Ishikawa (cell line): ENCODE measurements at regions not wholly inside any gene's neighbourhood (a gene's known extent, or its start where the extent isn't known, plus 50 kb on each side); places are given as distances from the start of the nearest gene placed in this dataset.

Experiments
- CEBPB ChIP-seq: IDR thresholded peaks from 2 replicates; pipeline ENCODE4 v1.6.1; 2012
- CREB1 ChIP-seq: IDR thresholded peaks from 2 replicates; pipeline ENCODE4 v1.6.1; 2012; ENCODE audit warnings: low read depth
- EGR1 ChIP-seq: IDR thresholded peaks from 2 replicates; pipeline ENCODE4 v1.6.1; 2012
- EP300 ChIP-seq: IDR thresholded peaks from 2 replicates; pipeline ENCODE4 v1.6.1; 2012; ENCODE audit warnings: borderline replicate concordance
- FOXM1 ChIP-seq: IDR thresholded peaks from 2 replicates; pipeline ENCODE4 v1.6.1; 2012; ENCODE audit warnings: low read depth, borderline replicate concordance
- NFIC ChIP-seq: IDR thresholded peaks from 2 replicates; pipeline ENCODE4 v1.6.1; 2012
- RAD21 ChIP-seq: IDR thresholded peaks from 2 replicates; pipeline ENCODE4 v1.6.1; 2012; ENCODE audit warnings: low read depth
- TAF1 ChIP-seq: IDR thresholded peaks from 2 replicates; pipeline ENCODE4 v1.6.1; 2012; ENCODE audit warnings: low read depth, mild to moderate bottlenecking
- TCF12 ChIP-seq: IDR thresholded peaks from 2 replicates; pipeline ENCODE4 v1.6.1; 2012; ENCODE audit warnings: low read depth
- TEAD4 ChIP-seq: IDR thresholded peaks from 2 replicates; pipeline ENCODE4 v1.6.1; 2012
- YY1 ChIP-seq: IDR thresholded peaks from 2 replicates; pipeline ENCODE4 v1.6.1; 2012; ENCODE audit warnings: low read depth
- ZBTB7A ChIP-seq: IDR thresholded peaks from 2 replicates; pipeline ENCODE4 v1.6.1; 2012; ENCODE audit warnings: low read depth
- TF ChIP-seq, protein P1 (sequence below): IDR thresholded peaks from 2 replicates; pipeline ENCODE4 v1.6.1; 2012
- TF ChIP-seq, protein P2 (sequence below): IDR thresholded peaks from 2 replicates; pipeline ENCODE4 v1.6.1; 2012; ENCODE audit warnings: low read depth, mild to moderate bottlenecking
- TF ChIP-seq, protein P3 (sequence below): IDR thresholded peaks from 2 replicates; pipeline ENCODE4 v1.6.1; 2012

DNA sequence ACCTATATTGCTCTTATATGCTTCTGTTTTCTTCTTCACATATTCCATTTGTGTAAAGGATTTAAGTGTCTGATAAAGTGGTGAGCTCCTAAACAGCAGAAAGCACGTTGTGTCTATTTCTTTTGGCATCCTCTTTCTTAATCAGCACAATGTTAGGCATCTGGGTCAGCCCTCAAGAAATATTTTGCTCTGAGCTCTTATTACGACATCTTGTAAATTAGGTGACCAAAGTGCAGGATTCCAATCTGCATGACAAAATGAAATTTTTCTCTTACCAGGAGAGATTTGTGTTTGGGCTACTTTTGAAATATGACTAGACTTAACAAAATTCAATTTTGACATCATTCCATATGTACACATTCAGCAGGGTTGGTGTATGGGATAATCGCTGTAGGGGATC, 210.0 kb upstream of the IGFBP7 start:
- TF ChIP-seq TAF1, result no peak
- TF ChIP-seq, protein P1, sequence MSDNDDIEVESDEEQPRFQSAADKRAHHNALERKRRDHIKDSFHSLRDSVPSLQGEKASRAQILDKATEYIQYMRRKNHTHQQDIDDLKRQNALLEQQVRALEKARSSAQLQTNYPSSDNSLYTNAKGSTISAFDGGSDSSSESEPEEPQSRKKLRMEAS, result no peak
- TF ChIP-seq YY1, result no peak
- TF ChIP-seq EP300, result no peak
- no peak for TF ChIP-seq TEAD4
- TF ChIP-seq RAD21, result no peak
- TF ChIP-seq CREB1, result no peak

DNA sequence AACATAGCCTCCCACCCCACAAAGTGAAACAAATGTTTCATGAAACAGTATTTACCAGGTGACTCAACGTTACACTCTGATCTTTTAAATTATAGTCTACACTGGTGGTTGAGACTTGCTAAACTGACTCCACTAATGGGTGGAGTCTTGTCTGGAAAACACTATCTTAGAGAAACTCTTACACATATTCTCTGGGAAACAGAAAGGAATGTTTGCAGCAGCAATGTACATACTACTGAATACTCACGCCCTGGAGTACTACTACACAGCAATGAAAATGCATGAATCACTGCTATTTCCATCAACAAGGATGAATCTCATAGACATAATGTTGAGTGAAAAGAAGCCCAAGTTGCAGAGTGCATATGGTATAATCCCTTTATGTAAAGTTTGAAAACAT, 208.5 kb upstream of the IGFBP7 start:
- TF ChIP-seq, protein P1, result no peak
- TF ChIP-seq TEAD4, result no peak

DNA sequence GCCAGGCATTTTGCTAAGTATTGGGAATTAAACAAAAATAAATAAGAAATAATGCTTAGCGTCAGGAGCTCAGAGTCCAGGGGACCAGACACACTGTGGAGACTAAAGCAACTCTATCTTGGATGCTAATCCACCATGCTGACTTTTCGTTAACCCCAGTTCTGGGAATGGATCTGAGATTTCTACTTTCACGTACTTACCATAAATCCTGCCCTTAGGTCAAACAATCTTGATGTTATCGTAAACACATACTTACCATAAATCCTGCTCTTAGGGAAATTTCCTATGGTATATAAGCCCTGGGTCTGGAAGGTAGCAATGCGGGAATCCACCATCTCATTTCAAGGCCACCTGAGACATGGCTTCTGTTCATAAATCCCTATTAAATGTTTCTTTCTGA, 204.5 kb upstream of the IGFBP7 start:
- TF ChIP-seq CREB1, result no peak
- no peak for TF ChIP-seq FOXM1
- no peak for TF ChIP-seq TCF12
- TF ChIP-seq EGR1, result no peak
- TF ChIP-seq, protein P2, sequence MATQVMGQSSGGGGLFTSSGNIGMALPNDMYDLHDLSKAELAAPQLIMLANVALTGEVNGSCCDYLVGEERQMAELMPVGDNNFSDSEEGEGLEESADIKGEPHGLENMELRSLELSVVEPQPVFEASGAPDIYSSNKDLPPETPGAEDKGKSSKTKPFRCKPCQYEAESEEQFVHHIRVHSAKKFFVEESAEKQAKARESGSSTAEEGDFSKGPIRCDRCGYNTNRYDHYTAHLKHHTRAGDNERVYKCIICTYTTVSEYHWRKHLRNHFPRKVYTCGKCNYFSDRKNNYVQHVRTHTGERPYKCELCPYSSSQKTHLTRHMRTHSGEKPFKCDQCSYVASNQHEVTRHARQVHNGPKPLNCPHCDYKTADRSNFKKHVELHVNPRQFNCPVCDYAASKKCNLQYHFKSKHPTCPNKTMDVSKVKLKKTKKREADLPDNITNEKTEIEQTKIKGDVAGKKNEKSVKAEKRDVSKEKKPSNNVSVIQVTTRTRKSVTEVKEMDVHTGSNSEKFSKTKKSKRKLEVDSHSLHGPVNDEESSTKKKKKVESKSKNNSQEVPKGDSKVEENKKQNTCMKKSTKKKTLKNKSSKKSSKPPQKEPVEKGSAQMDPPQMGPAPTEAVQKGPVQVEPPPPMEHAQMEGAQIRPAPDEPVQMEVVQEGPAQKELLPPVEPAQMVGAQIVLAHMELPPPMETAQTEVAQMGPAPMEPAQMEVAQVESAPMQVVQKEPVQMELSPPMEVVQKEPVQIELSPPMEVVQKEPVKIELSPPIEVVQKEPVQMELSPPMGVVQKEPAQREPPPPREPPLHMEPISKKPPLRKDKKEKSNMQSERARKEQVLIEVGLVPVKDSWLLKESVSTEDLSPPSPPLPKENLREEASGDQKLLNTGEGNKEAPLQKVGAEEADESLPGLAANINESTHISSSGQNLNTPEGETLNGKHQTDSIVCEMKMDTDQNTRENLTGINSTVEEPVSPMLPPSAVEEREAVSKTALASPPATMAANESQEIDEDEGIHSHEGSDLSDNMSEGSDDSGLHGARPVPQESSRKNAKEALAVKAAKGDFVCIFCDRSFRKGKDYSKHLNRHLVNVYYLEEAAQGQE, result no peak
- no peak for TF ChIP-seq TEAD4

DNA sequence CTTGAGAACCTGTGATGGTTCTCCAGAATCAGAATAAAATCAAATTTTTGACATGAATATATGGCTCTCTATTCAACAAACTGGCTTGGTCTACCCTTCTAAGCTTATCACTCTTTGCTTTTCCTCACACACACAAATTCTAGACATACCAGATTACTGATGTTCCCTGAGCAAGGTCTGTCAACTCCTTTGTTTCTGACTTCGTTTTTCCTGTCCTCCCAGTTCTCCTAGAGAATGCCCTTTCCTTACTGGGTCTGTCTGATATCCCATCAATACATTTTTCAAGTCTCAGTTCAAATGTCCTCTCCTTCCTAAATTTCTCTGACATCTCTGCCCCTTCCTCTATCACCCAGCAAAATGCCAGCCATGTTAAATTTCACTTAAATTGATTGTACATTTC, 202.1 kb upstream of the IGFBP7 start:
- TF ChIP-seq EGR1 (no peak), CEBPB (no peak), RAD21 (no peak), FOXM1 (no peak), NFIC (no peak), TAF1 (no peak)
- TF ChIP-seq, protein P2, result no peak
- TF ChIP-seq, protein P3, sequence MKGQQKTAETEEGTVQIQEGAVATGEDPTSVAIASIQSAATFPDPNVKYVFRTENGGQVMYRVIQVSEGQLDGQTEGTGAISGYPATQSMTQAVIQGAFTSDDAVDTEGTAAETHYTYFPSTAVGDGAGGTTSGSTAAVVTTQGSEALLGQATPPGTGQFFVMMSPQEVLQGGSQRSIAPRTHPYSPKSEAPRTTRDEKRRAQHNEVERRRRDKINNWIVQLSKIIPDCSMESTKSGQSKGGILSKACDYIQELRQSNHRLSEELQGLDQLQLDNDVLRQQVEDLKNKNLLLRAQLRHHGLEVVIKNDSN, result no peak

DNA sequence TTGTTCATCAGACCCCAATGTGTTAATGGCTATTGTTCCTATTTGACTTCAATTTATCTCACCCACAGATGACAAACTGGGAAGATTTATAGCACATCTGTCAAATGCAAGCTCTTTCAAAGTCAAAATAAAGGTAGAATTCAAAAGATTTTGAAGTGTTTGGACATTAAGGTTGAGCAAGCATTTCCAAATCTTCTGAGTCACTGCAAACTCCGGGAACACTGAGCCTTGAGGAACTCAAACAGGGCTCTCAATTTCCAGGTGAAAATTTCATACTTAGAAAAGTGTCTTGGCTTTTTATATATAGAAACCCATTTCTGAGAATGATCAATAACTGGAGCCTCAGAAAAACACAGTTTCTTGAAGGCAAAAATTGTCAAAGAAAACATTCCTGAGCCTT, 199.5 kb upstream of the IGFBP7 start:
- TF ChIP-seq TAF1 (no peak), CEBPB (no peak), NFIC (no peak), TEAD4 (no peak), FOXM1 (no peak), CREB1 (no peak), RAD21 (no peak), YY1 (no peak), EP300 (no peak)
- TF ChIP-seq, protein P3, result no peak
- TF ChIP-seq, protein P2, result no peak

DNA sequence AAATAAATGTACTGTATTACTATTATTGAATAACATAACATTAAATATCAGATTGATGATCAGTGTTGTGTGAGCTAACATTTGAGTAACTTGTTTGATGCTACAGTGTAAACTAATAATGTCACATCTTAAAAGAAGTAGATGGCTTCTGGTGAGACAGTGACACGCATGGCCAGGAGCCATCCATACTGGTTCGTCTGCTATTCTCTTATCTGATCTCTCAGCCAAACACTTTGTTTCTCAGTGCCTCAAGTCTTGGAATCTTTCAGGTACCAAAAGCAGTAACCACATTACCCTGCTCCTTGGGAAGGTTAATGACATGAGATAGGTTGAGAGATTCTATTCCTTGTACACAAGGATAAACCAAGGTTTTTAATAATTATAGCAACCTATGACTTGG, 198.1 kb upstream of the IGFBP7 start:
- TF ChIP-seq TEAD4, result no peak
- no peak for TF ChIP-seq RAD21
- TF ChIP-seq, protein P3, result no peak
- no peak for TF ChIP-seq TAF1
- no peak for TF ChIP-seq ZBTB7A
- TF ChIP-seq CREB1, result no peak
- no peak for TF ChIP-seq CEBPB
- TF ChIP-seq YY1, result no peak
- TF ChIP-seq FOXM1, result no peak
- TF ChIP-seq, protein P1, result no peak
- TF ChIP-seq, protein P2, result no peak
- no peak for TF ChIP-seq EP300
- no peak for TF ChIP-seq EGR1
- no peak for TF ChIP-seq NFIC
- TF ChIP-seq TCF12, result no peak
